ENCODE measurements at regions not wholly inside any gene's neighbourhood (a gene's known extent, or its start where the extent isn't known, plus 50 kb on each side); places are given as distances from the start of the nearest gene placed in this dataset.

- TF ChIP-seq EP300 (IDR thresholded peaks at IDR 0.05) = no peak
- TF ChIP-seq POLR2A (IDR thresholded peaks at IDR 0.05) = no peak
- TF ChIP-seq CTCF (IDR thresholded peaks at IDR 0.05) = no peak
- no peak for TF ChIP-seq POLR2AphosphoS5 (IDR thresholded peaks at IDR 0.05)
Observed at GRCh38 chrX:10341309-10341708, 184.5 kb downstream of the CLCN4 start.

Data from sigmoid colon (tissue), 4 donors.